IPS-NIHi11 (cell line): ENCODE measurements at regions not wholly inside any gene's neighbourhood (a gene's known extent, or its start where the extent isn't known, plus 50 kb on each side); places are given as distances from the start of the nearest gene placed in this dataset.

Experiments used
- DNase-seq: peaks from one replicate; pipeline ENCODE4 v3.0.0; 2012; ENCODE audit warnings: mixed read lengths, low spot score

GRCh38 chr5:2441495-2442180, 309.8 kb downstream of the IRX2 start:
- DNase-seq: no peak

GRCh38 chr5:2439608-2440007, 311.9 kb downstream of the IRX2 start:
- DNase-seq: no peak

GRCh38 chr5:2433086-2433485, 318.4 kb downstream of the IRX2 start:
- DNase-seq: no peak

GRCh38 chr5:2432076-2432920, 319.2 kb downstream of the IRX2 start:
- DNase-seq: no peak

- DNase-seq: no peak
Measured at GRCh38 chr5:2430606-2431005, 320.9 kb downstream of the IRX2 start.

- DNase-seq: no peak
Measured at GRCh38 chr5:2427983-2428382, 323.5 kb downstream of the IRX2 start.

- no peak for DNase-seq
Measured at GRCh38 chr5:2423634-2424033, 327.8 kb downstream of the IRX2 start.

GRCh38 chr5:2417301-2417700, 334.2 kb downstream of the IRX2 start:
- DNase-seq: no peak

- peak; percentile 29 for DNase-seq
Measured at GRCh38 chr5:2415678-2416077, 335.8 kb downstream of the IRX2 start.

- no peak for DNase-seq
Measured at GRCh38 chr5:2410451-2410850, 341.0 kb downstream of the IRX2 start.

- no peak for DNase-seq
Measured at GRCh38 chr5:2403296-2403695, 348.2 kb downstream of the IRX2 start.

GRCh38 chr5:2399804-2400203, 351.7 kb downstream of the IRX2 start:
- no peak for DNase-seq

- DNase-seq: no peak
Measured at GRCh38 chr5:2399096-2399495, 352.4 kb downstream of the IRX2 start.

GRCh38 chr5:2393556-2393955, 357.9 kb downstream of the IRX2 start:
- no peak for DNase-seq

- DNase-seq: no peak
Measured at GRCh38 chr5:2391566-2391965, 359.9 kb downstream of the IRX2 start.

- no peak for DNase-seq
Measured at GRCh38 chr5:2391021-2391420, 360.5 kb downstream of the IRX2 start.

- no peak for DNase-seq
Measured at GRCh38 chr5:2388571-2388970, 362.9 kb downstream of the IRX2 start.

GRCh38 chr5:2387634-2388325, 363.7 kb downstream of the IRX2 start:
- no peak for DNase-seq

GRCh38 chr5:2387250-2387633, 364.2 kb downstream of the IRX2 start:
- DNase-seq: no peak

GRCh38 chr5:2385818-2386217, 365.7 kb downstream of the IRX2 start:
- no peak for DNase-seq

GRCh38 chr5:2383698-2384065, 367.8 kb downstream of the IRX2 start:
- no peak for DNase-seq

GRCh38 chr5:2382776-2383697, 368.4 kb downstream of the IRX2 start:
- no peak for DNase-seq
